Panc1 (cell line): ENCODE measurements at regions not wholly inside any gene's neighbourhood (a gene's known extent, or its start where the extent isn't known, plus 50 kb on each side); places are given as distances from the start of the nearest gene placed in this dataset.
"Not testable (repeated sequence)": the region's sequence is repeated elsewhere in the genome, so short reads cannot be mapped to it uniquely, and the experiment has no call there.

Experiments used
- POLR2AphosphoS5 ChIP-seq: IDR thresholded peaks from 2 replicates; pipeline ENCODE4 v1.6.1; 2012; ENCODE audit warnings: mild to moderate bottlenecking, low read depth, low read length, moderate library complexity
- SIN3A ChIP-seq: IDR thresholded peaks from 2 replicates; pipeline ENCODE4 v1.6.1; 2012; ENCODE audit warnings: low read depth, mild to moderate bottlenecking, low read length, moderate library complexity, borderline replicate concordance; ENCODE audit not compliant: insufficient read depth
- TCF7L2 ChIP-seq: IDR thresholded peaks from 2 replicates; pipeline ENCODE4 v1.6.1; 2011; ENCODE audit warnings: mild to moderate bottlenecking, low read depth, low read length, inconsistent platforms
- TF ChIP-seq, protein P1 (sequence below): fragments of 450-650 bp; IDR thresholded peaks from 2 replicates; pipeline ENCODE4 v1.5.1; 2017; ENCODE audit warnings: mild to moderate bottlenecking

GRCh38 chr18:73101491-73101890, 233.7 kb upstream of the NETO1 start:
- TF ChIP-seq, protein P1, sequence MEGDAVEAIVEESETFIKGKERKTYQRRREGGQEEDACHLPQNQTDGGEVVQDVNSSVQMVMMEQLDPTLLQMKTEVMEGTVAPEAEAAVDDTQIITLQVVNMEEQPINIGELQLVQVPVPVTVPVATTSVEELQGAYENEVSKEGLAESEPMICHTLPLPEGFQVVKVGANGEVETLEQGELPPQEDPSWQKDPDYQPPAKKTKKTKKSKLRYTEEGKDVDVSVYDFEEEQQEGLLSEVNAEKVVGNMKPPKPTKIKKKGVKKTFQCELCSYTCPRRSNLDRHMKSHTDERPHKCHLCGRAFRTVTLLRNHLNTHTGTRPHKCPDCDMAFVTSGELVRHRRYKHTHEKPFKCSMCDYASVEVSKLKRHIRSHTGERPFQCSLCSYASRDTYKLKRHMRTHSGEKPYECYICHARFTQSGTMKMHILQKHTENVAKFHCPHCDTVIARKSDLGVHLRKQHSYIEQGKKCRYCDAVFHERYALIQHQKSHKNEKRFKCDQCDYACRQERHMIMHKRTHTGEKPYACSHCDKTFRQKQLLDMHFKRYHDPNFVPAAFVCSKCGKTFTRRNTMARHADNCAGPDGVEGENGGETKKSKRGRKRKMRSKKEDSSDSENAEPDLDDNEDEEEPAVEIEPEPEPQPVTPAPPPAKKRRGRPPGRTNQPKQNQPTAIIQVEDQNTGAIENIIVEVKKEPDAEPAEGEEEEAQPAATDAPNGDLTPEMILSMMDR = not testable (repeated sequence)
- TF ChIP-seq SIN3A, POLR2AphosphoS5, TCF7L2: not testable (repeated sequence)
